Left hindlimb (tissue), 1 donor: ENCODE measurements at regions not wholly inside any gene's neighbourhood (a gene's known extent, or its start where the extent isn't known, plus 50 kb on each side); places are given as distances from the start of the nearest gene placed in this dataset.

Experiments
- DNase-seq: peaks from one replicate; pipeline ENCODE4 v3.0.0-alpha.2; 2018

- DNase-seq = no peak
These were observed 129.9 kb downstream of the KLF13 start for GRCh38 chr15:31456354-31457060.

- no peak for DNase-seq
These were observed 130.5 kb downstream of the KLF13 start for GRCh38 chr15:31457161-31457560.

GRCh38 chr15:31457631-31458526, 131.2 kb downstream of the KLF13 start:
- no peak for DNase-seq

GRCh38 chr15:31458596-31459399, 132.2 kb downstream of the KLF13 start:
- DNase-seq = no peak

GRCh38 chr15:31459400-31459748, 132.7 kb downstream of the KLF13 start:
- no peak for DNase-seq

GRCh38 chr15:31461375-31461774, 134.7 kb downstream of the KLF13 start:
- DNase-seq = no peak

- DNase-seq = no peak
These were observed 135.4 kb downstream of the KLF13 start for GRCh38 chr15:31461911-31462480.

GRCh38 chr15:31463521-31464102, 137.0 kb downstream of the KLF13 start:
- no peak for DNase-seq

- DNase-seq = no peak
These were observed 137.8 kb downstream of the KLF13 start for GRCh38 chr15:31464216-31465082.

- DNase-seq = no peak
These were observed 138.7 kb downstream of the KLF13 start for GRCh38 chr15:31465083-31465955.

- no peak for DNase-seq
These were observed 140.7 kb downstream of the KLF13 start for GRCh38 chr15:31467361-31467760.

- no peak for DNase-seq
These were observed 142.5 kb downstream of the KLF13 start for GRCh38 chr15:31468911-31469785.

- no peak for DNase-seq
These were observed 143.3 kb downstream of the KLF13 start for GRCh38 chr15:31469786-31470525.

GRCh38 chr15:31470756-31471155, 144.1 kb downstream of the KLF13 start:
- no peak for DNase-seq

GRCh38 chr15:31471731-31472430, 145.2 kb downstream of the KLF13 start:
- DNase-seq = no peak

GRCh38 chr15:31472636-31473384, 146.2 kb downstream of the KLF13 start:
- DNase-seq = peak; percentile 56

- no peak for DNase-seq
These were observed 146.9 kb downstream of the KLF13 start for GRCh38 chr15:31473385-31474058.
